ENCODE measurements at regions not wholly inside any gene's neighbourhood (a gene's known extent, or its start where the extent isn't known, plus 50 kb on each side); places are given as distances from the start of the nearest gene placed in this dataset.

DNA sequence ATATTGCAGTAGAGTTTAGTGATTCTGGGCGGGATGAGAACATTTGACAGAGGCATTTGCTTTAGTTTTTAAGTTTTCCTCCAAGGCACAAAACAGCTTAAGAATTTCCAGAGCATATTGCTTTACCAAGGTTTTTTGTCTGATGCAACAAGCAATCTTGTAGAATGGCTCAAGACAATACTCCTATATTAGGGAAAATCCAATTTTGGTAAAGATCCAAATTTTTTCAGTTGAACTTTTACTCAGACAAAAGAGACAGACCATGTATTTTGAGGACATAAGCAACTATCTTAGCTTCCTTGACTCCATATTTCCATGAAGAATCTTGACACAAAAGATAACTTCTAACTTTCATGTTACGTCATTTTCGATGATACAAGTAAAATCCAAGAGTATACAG lies 92.3 kb upstream of the NANOS1 start:
- Histone ChIP-seq H3K27ac (no peak overlapping the region), H3K36me3 (ENCODE audit: insufficient read depth in 1 of 2, low read depth in 1 of 2) (no peaks in the 10 kb centered on the region), H3K9me3 (peaks cover under 1% of the 10 kb centered on the region), H3K4me3 (no peak overlapping the region), H3K27me3 (ENCODE audit: insufficient read depth in 3 of 3, low read length in 2 of 3) (no peaks in the 10 kb centered on the region), H3K4me1 (no peaks in the 10 kb centered on the region)
- ATAC-seq (no peak), DNase-seq (no peak)
- WGBS, 3 donors = 88 to 92% (median 89%) methylated on average over 3 of the region's 3 CpGs
- no peak for TF ChIP-seq CTCF (IDR thresholded peaks at IDR 0.05)
- intact Hi-C loops (cut with DNase I) = no loop called here

GRCh38 chr10:118939211-118940007 lies 90.1 kb upstream of the NANOS1 start:
- no peak for ATAC-seq
- intact Hi-C loops (cut with DNase I) = no loop called here
- TF ChIP-seq CTCF (IDR thresholded peaks at IDR 0.05) = no peak
- WGBS, 3 donors = 77 to 90% (median 82%) methylated on average over 7 of the region's 7 CpGs
- H3K9me3 ChIP-seq = no peaks in the 10 kb centered on the region
- H3K27ac ChIP-seq = no peak overlapping the region
- no peak for DNase-seq
- no peaks in the 10 kb centered on the region for H3K4me1 ChIP-seq
- no peaks in the 10 kb centered on the region for H3K27me3 ChIP-seq (ENCODE audit: insufficient read depth in 3 of 3, low read length in 2 of 3)
- no peak overlapping the region for H3K4me3 ChIP-seq
- no peaks in the 10 kb centered on the region for H3K36me3 ChIP-seq (ENCODE audit: insufficient read depth in 1 of 2, low read depth in 1 of 2)

- DNase-seq = no peak
- Histone ChIP-seq H3K27ac (no peak overlapping the region), H3K4me3 (no peak overlapping the region), H3K27me3 (ENCODE audit: insufficient read depth in 3 of 3, low read length in 2 of 3) (no peaks in the 10 kb centered on the region), H3K36me3 (ENCODE audit: insufficient read depth in 1 of 2, low read depth in 1 of 2) (no peaks in the 10 kb centered on the region), H3K4me1 (no peaks in the 10 kb centered on the region), H3K9me3 (no peaks in the 10 kb centered on the region)
- no peak for TF ChIP-seq CTCF (IDR thresholded peaks at IDR 0.05)
- WGBS, 3 donors = 89 to 97% (median 93%) methylated on average over 1 of the region's 1 CpG
- ATAC-seq = no peak
- intact Hi-C loops (cut with DNase I) = no loop called here
Measured at GRCh38 chr10:118940386-118940785, 89.1 kb upstream of the NANOS1 start.

DNA sequence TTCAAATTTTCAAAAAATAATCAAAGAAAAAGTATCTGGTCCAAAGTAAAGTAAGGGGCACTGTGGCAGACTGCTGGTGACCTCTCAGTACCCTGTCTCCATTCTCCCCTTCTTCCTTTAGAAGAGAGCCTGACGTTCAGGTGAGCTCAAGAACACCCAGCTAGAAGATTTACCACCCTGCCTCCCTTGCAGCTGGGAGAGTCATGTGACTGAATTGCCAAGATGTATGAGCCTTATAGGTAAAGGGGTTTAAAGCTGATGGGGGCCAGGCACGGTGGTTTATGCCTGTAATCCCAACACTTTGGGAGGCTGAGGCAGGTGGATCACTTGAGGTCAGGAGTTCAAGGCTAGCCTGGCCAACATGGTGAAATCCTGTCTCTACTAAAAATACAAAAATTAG lies 86.3 kb upstream of the NANOS1 start:
- no peak overlapping the region for H3K4me3 ChIP-seq
- H3K9me3 ChIP-seq = no peaks in the 10 kb centered on the region
- ATAC-seq = no peak
- H3K4me1 ChIP-seq = no peaks in the 10 kb centered on the region
- H3K27me3 ChIP-seq (ENCODE audit: insufficient read depth in 3 of 3, low read length in 2 of 3) = no peaks in the 10 kb centered on the region
- intact Hi-C loops (cut with DNase I) = no loop called here
- H3K36me3 ChIP-seq (ENCODE audit: insufficient read depth in 1 of 2, low read depth in 1 of 2) = no peaks in the 10 kb centered on the region
- no peak for TF ChIP-seq CTCF (IDR thresholded peaks at IDR 0.05)
- DNase-seq = no peak
- H3K27ac ChIP-seq = no peak overlapping the region
- 71 to 78% (median 78%) methylated on average over 2 of the region's 2 CpGs for WGBS, 3 donors
